Endothelial cell of umbilical vein (primary cell): ENCODE measurements at regions not wholly inside any gene's neighbourhood (a gene's known extent, or its start where the extent isn't known, plus 50 kb on each side); places are given as distances from the start of the nearest gene placed in this dataset.

ENCODE experiments used
- BruUV-seq: library from RNA; stranded (reverse); fragments of 400-500 nt; replicated peaks from 2 replicates; lab custom pipeline; 2021; lab: Mats Ljungman, UMichigan
- CTCF ChIA-PET: fragments of 300-600, 350-600 bp; sonication (Branson Sonifier 250); formaldehyde crosslinking; loops from one replicate; lab custom pipeline; 2021; ENCODE audit warnings: antibody characterized with exemption, inconsistent platforms; lab: Charles Lee
- POLR2A ChIA-PET: fragments of 300-600, 350-600 bp; sonication (Branson Sonifier 250); formaldehyde crosslinking; loops from one replicate; lab custom pipeline; 2021; ENCODE audit warnings: antibody characterized with exemption, inconsistent platforms; lab: Charles Lee
- DNase-seq: peaks from one replicate; pipeline ENCODE4 v3.0.0-alpha.2; 2011; ENCODE audit warnings: low read depth, low spot score
- FAIRE-seq: peaks from 2 replicates; lab custom pipeline; 2011; peaks lifted over from hg19 to GRCh38; lab: Jason Lieb, UNC
- H2AFZ ChIP-seq: 2 replicates; pipeline ENCODE4 v1.6.0; 2012; ENCODE audit warnings: low read depth, low read length, control low read depth, inconsistent platforms
- H3K27ac ChIP-seq: 2 replicates; pipeline ENCODE4 v1.5.1; 2011; ENCODE audit warnings: low read depth, mild to moderate bottlenecking, control low read depth, low read length, moderate library complexity; ENCODE audit not compliant: insufficient read depth
- H3K27me3 ChIP-seq, 2 experiments: 2 replicates each; pipeline versions ENCODE4 v1.6.0 to v1.6.1; 2011; ENCODE audit warnings: low read length in 2 of 2, mixed read lengths in 1 of 2; ENCODE audit not compliant: control insufficient read depth in 2 of 2, insufficient read depth in 2 of 2
- H3K36me3 ChIP-seq, 2 experiments: 2 replicates in 1 of 2; 3 replicates in 1 of 2; pipeline ENCODE4 v1.5.1; 2011; ENCODE audit warnings: low read length in 2 of 2, mild to moderate bottlenecking in 1 of 2, moderate library complexity in 1 of 2; ENCODE audit not compliant: control insufficient read depth in 2 of 2, insufficient read depth in 2 of 2; ENCODE audit errors: extremely low read depth in 1 of 2
- H3K4me1 ChIP-seq: 3 replicates; pipeline ENCODE4 v1.5.1; 2011; ENCODE audit warnings: mild to moderate bottlenecking, low read length; ENCODE audit not compliant: control insufficient read depth, insufficient read depth; ENCODE audit errors: extremely low read depth
- H3K4me2 ChIP-seq: 2 replicates; pipeline ENCODE4 v1.6.1; 2011; ENCODE audit warnings: low read length, control low read depth, mixed read lengths; ENCODE audit not compliant: insufficient read depth
- H3K4me3 ChIP-seq, 3 experiments: fragments of 200-600 bp in 1 of 3; sonication (generic), shearing (Covaris generic) in 1 of 3; replicated peaks in 1 of 3; 2 replicates each; pipeline ENCODE4 v1.5.1; 2011 to 2016; ENCODE audit warnings: control low read depth in 3 of 3, low read length in 3 of 3, mild to moderate bottlenecking in 2 of 3, inconsistent platforms in 1 of 3, low read depth in 1 of 3, moderate library complexity in 1 of 3; ENCODE audit not compliant: insufficient read depth in 1 of 3
- H3K79me2 ChIP-seq: 2 replicates; pipeline ENCODE4 v1.6.0; 2012; ENCODE audit warnings: low read length, inconsistent platforms; ENCODE audit not compliant: control insufficient read depth, insufficient read depth
- H3K9ac ChIP-seq: replicated peaks from 2 replicates; pipeline ENCODE3; 2011; ENCODE audit warnings: low read length, control low read depth; ENCODE audit not compliant: insufficient read depth; ENCODE audit errors: extremely low read depth
- H3K9me1 ChIP-seq: replicated peaks from 3 replicates; pipeline ENCODE4 v1.6.0; 2011; ENCODE audit warnings: mild to moderate bottlenecking, low read length; ENCODE audit not compliant: control insufficient read depth, insufficient read depth; ENCODE audit errors: extremely low read depth
- H3K9me3 ChIP-seq: replicated peaks from 2 replicates; pipeline ENCODE4 v1.5.1; 2012; ENCODE audit warnings: low read length, inconsistent platforms; ENCODE audit not compliant: control insufficient read depth, insufficient read depth
- H4K20me1 ChIP-seq: replicated peaks from 2 replicates; pipeline ENCODE3; 2011; ENCODE audit warnings: mild to moderate bottlenecking, low read length; ENCODE audit not compliant: control insufficient read depth, insufficient read depth; ENCODE audit errors: extremely low read depth
- CTCF ChIP-seq, 2 donors: IDR thresholded peaks; 1 replicate in 1 of 2; 2 replicates in 1 of 2; pipeline ENCODE4 v1.5.1; 2011; ENCODE audit warnings: low read length in 2 of 2, mild to moderate bottlenecking in 2 of 2, moderate library complexity in 2 of 2, control low read depth in 1 of 2, inconsistent platforms in 1 of 2, low read depth in 1 of 2; ENCODE audit not compliant: insufficient read depth in 1 of 2; ENCODE audit errors: extremely low read depth in 1 of 2
- EZH2 ChIP-seq: IDR thresholded peaks from 2 replicates; pipeline ENCODE4 v1.6.1; 2012; ENCODE audit warnings: borderline replicate concordance, low read depth, mild to moderate bottlenecking, moderate library complexity, low read length, inconsistent platforms; ENCODE audit not compliant: severe bottlenecking
- FOS ChIP-seq: IDR thresholded peaks from 2 replicates; pipeline ENCODE4 v1.6.1; 2011; ENCODE audit warnings: mild to moderate bottlenecking, low read length, moderate library complexity, borderline replicate concordance; ENCODE audit not compliant: insufficient read depth
- GATA2 ChIP-seq: IDR thresholded peaks from 2 replicates; pipeline ENCODE4 v1.7.0; 2011; ENCODE audit warnings: low read depth, mild to moderate bottlenecking, moderate library complexity, mixed read lengths, low read length; ENCODE audit not compliant: insufficient read length, insufficient read depth
- JUN ChIP-seq: IDR thresholded peaks from 2 replicates; pipeline ENCODE4 v1.6.1; 2011; ENCODE audit warnings: borderline replicate concordance, low read depth; ENCODE audit not compliant: insufficient read length, insufficient read depth
- MAX ChIP-seq: IDR thresholded peaks from 2 replicates; pipeline ENCODE4 v1.6.1; 2011; ENCODE audit not compliant: insufficient read depth, insufficient read length
- MYC ChIP-seq: IDR thresholded peaks from one replicate; pipeline ENCODE4 v1.6.1; 2011; ENCODE audit warnings: mild to moderate bottlenecking, low read depth, low read length
- POLR2A ChIP-seq: IDR thresholded peaks from 2 replicates; pipeline ENCODE4 v1.6.1; 2012; ENCODE audit warnings: low read depth, mild to moderate bottlenecking, control low read depth, low read length
- POLR2AphosphoS5 ChIP-seq: IDR thresholded peaks from 2 replicates; pipeline ENCODE4 v1.6.1; 2012; ENCODE audit warnings: low read depth, mild to moderate bottlenecking, control low read depth, low read length, moderate library complexity; ENCODE audit not compliant: insufficient read depth
- dilution Hi-C: fragments of 300-500 bp; cut with MboI; formaldehyde crosslinking; loops from one replicate; pipeline ENCODE4 v1.15.0; 2019; ENCODE audit warnings: low sequenced_read_pairs; ENCODE audit not compliant: extremely low pct_ligation_motif_present
- intact Hi-C: fragments of 100-400 bp; cut with micrococcal nuclease; formaldehyde crosslinking; loops from one replicate; pipeline ENCODE4 v1.10.0; 2022

- CTCF ChIA-PET, result no interaction called here
- no peak overlapping the region for H3K4me3 ChIP-seq
These were observed 56.7 kb upstream of the PTCH1 start for GRCh38 chr9:95573463-95573862.

More at GRCh38 chr9:95573463-95573862, 56.7 kb upstream of the PTCH1 start:
- BruUV-seq, result no TSS peak
- Histone ChIP-seq H3K27ac (no peak overlapping the region), H3K9me1 (no peaks in the 10 kb centered on the region), H3K79me2 (no peaks in the 10 kb centered on the region), H3K4me2 (no peak overlapping the region), H3K36me3 (no peaks in the 10 kb centered on the region), H3K4me1 (peaks cover 14% of the 10 kb centered on the region), H3K9ac (no peak overlapping the region), H4K20me1 (no peaks in the 10 kb centered on the region), H3K9me3 (no peaks in the 10 kb centered on the region), H3K27me3 (peaks cover 0 to 3% of the 10 kb centered on the region in 2 experiments), H2AFZ (no peak overlapping the region)
- DNase-seq (no peak), FAIRE-seq (no peak)
- POLR2A ChIA-PET, result no interaction called here
- dilution Hi-C loops (no loop called here), intact Hi-C loops (loop anchor here (5.0 kb wide), 2 partner anchors 304 to 306 kb away; partner anchors contain the start of gene ERCC6L2)
- TF ChIP-seq JUN (no peak), MYC (no peak), POLR2AphosphoS5 (no peak), GATA2 (no peak), CTCF (IDR thresholded peaks at IDR 0.05; ENCODE audit: extremely low read depth in 1 of 2, insufficient read depth in 1 of 2, low read depth in 1 of 2, low read length in 2 of 2) (no peak), EZH2 (no peak), POLR2A (no peak), FOS (no peak), MAX (no peak)
